ENCODE measurements at regions not wholly inside any gene's neighbourhood (a gene's known extent, or its start where the extent isn't known, plus 50 kb on each side); places are given as distances from the start of the nearest gene placed in this dataset.

DNA sequence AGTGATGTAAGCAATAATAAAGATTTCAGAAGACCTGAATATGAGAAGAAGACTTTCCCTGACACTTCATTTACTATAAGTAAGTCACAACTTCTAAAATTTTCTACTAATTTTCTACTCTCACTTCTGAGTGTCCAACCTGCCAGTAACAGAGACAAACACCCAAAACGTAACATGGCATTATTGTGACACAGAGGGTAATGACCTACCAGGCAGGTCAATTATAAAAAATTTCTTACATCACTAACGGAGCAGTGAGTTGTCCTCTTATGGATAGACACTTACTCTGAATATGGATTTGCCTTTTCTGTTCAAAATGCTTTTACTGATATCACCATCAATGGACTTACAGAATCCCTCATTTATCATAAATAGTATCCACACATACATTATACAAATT is 405.9 kb upstream of the MAGEB16 start:
- no peak overlapping the region for H3K27ac Mint-ChIP-seq (ENCODE audit: unreplicated experiment)
- TF ChIP-seq, protein P1, sequence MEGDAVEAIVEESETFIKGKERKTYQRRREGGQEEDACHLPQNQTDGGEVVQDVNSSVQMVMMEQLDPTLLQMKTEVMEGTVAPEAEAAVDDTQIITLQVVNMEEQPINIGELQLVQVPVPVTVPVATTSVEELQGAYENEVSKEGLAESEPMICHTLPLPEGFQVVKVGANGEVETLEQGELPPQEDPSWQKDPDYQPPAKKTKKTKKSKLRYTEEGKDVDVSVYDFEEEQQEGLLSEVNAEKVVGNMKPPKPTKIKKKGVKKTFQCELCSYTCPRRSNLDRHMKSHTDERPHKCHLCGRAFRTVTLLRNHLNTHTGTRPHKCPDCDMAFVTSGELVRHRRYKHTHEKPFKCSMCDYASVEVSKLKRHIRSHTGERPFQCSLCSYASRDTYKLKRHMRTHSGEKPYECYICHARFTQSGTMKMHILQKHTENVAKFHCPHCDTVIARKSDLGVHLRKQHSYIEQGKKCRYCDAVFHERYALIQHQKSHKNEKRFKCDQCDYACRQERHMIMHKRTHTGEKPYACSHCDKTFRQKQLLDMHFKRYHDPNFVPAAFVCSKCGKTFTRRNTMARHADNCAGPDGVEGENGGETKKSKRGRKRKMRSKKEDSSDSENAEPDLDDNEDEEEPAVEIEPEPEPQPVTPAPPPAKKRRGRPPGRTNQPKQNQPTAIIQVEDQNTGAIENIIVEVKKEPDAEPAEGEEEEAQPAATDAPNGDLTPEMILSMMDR (IDR thresholded peaks at IDR 0.05; ENCODE audit: partially characterized antibody, unreplicated experiment): no peak
- no peak overlapping the region for H3K4me3 Mint-ChIP-seq (ENCODE audit: unreplicated experiment)
- DNase-seq: no peak
- H3K27me3 Mint-ChIP-seq (ENCODE audit: unreplicated experiment): no peaks in the 10 kb centered on the region
- no peaks in the 10 kb centered on the region for H3K36me3 Mint-ChIP-seq (ENCODE audit: unreplicated experiment)
- no peaks in the 10 kb centered on the region for H3K4me1 Mint-ChIP-seq (ENCODE audit: low read depth, unreplicated experiment)
- H3K9me3 Mint-ChIP-seq (ENCODE audit: unreplicated experiment): no peaks in the 10 kb centered on the region

DNA sequence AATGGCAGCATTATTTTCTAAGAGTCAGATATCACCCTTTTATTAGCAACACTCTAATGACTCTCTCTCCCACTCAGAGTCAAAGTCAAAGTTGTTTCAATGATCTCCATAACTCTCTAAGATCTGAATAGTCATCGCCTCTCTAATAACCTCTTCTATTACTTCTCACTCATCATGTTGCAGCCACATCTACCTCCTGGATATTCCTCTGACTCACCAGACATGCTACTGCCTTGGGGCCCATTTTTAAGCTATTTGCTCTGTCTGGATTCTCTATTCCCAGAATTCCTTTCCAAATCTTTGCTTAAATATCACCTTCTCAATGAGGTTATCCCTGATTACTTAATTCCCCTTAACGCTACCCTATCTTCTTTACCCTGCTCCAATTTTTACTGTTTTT is 391.8 kb upstream of the MAGEB16 start:
- H3K27ac Mint-ChIP-seq (ENCODE audit: unreplicated experiment): no peak overlapping the region
- DNase-seq: no peak
- H3K36me3 Mint-ChIP-seq (ENCODE audit: unreplicated experiment): no peaks in the 10 kb centered on the region
- peaks cover 2% of the 10 kb centered on the region for H3K9me3 Mint-ChIP-seq (ENCODE audit: unreplicated experiment)
- H3K4me1 Mint-ChIP-seq (ENCODE audit: low read depth, unreplicated experiment): no peaks in the 10 kb centered on the region
- no peak overlapping the region for H3K4me3 Mint-ChIP-seq (ENCODE audit: unreplicated experiment)
- TF ChIP-seq, protein P1 (IDR thresholded peaks at IDR 0.05; ENCODE audit: partially characterized antibody, unreplicated experiment): no peak
- no peaks in the 10 kb centered on the region for H3K27me3 Mint-ChIP-seq (ENCODE audit: unreplicated experiment)

DNA sequence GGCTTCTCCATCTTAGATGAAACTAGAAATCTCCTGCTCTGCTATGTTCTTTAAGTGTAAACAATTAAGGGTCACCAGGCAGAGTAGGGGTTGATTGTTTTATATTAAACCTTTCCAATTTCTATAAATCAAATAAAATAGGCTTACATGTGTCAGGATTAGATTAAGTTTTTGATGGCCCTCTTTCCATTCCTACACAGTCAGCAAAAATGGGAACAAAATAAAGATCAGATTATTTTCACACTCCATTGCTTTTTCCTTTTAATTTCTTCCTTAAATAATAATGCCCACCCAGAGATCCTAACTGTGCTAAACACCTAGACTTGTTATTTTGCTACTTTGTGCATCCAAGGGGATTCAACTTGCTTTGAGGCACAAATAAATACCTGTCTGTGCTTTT is 381.4 kb upstream of the MAGEB16 start:
- no peaks in the 10 kb centered on the region for H3K9me3 Mint-ChIP-seq (ENCODE audit: unreplicated experiment)
- H3K27me3 Mint-ChIP-seq (ENCODE audit: unreplicated experiment): no peaks in the 10 kb centered on the region
- H3K4me1 Mint-ChIP-seq (ENCODE audit: low read depth, unreplicated experiment): no peaks in the 10 kb centered on the region
- DNase-seq: no peak
- no peak overlapping the region for H3K27ac Mint-ChIP-seq (ENCODE audit: unreplicated experiment)
- TF ChIP-seq, protein P1 (IDR thresholded peaks at IDR 0.05; ENCODE audit: partially characterized antibody, unreplicated experiment): no peak
- no peak overlapping the region for H3K4me3 Mint-ChIP-seq (ENCODE audit: unreplicated experiment)
- no peaks in the 10 kb centered on the region for H3K36me3 Mint-ChIP-seq (ENCODE audit: unreplicated experiment)

DNA sequence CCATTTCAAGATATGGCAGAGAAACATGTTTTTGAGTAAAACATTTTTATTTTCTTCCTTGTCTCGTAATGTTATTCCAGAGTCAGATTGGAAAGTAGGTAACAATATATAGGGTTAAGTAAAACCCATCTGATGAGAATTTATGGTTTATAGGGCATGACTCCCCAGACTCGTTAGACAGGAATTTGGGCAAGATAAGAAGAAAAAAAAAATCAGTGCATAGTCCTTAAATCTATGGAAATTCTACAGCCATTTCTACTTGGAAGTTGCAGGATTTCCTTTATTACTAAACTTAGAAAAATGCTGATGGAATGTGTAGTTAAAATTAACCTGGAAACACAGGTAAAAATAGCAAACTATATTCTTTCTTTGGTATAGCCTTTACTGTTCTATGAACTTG is 366.1 kb upstream of the MAGEB16 start:
- Mint-ChIP-seq H3K4me1 (ENCODE audit: low read depth, unreplicated experiment) (no peaks in the 10 kb centered on the region), H3K36me3 (ENCODE audit: unreplicated experiment) (no peaks in the 10 kb centered on the region), H3K4me3 (ENCODE audit: unreplicated experiment) (no peak overlapping the region), H3K27ac (ENCODE audit: unreplicated experiment) (no peak overlapping the region), H3K9me3 (ENCODE audit: unreplicated experiment) (no peaks in the 10 kb centered on the region), H3K27me3 (ENCODE audit: unreplicated experiment) (no peaks in the 10 kb centered on the region)
- TF ChIP-seq, protein P1 (IDR thresholded peaks at IDR 0.05; ENCODE audit: partially characterized antibody, unreplicated experiment): no peak
- no peak for DNase-seq

DNA sequence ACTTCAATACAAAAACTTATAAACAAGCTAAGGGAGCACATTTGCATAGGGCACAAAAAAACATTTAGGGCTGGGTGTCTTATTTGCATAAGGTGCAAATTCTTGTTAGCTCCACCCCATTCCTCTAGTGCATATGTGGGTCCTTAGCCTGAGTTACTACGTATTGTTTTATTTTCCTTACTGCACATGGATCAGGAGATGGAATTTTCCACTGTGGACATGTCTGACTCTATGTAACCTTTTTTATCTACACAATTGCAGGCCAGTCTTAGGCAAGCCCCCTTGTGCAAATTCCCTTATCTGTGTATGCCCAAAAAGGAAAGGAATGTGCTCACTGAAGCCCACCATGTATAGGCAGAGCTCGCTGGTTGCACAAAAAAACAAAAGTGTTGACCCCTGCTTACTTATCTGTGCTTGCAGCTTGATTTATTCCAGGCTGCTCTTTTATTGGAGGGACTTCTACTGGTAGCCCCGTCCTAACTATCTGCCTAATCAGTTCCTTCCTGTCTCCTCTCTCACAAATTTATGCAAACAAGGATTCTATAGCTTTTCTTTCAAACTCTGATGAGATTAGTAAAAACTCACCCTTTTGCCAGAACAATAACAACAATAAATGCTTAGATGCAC is 359.0 kb upstream of the MAGEB16 start:
- TF ChIP-seq, protein P1 (IDR thresholded peaks at IDR 0.05; ENCODE audit: partially characterized antibody, unreplicated experiment): no peak
- H3K9me3 Mint-ChIP-seq (ENCODE audit: unreplicated experiment): no peaks in the 10 kb centered on the region
- no peak overlapping the region for H3K27ac Mint-ChIP-seq (ENCODE audit: unreplicated experiment)

More for the DNA sequence above, 359.0 kb upstream of the MAGEB16 start:
- Mint-ChIP-seq H3K4me1 (ENCODE audit: low read depth, unreplicated experiment) (no peaks in the 10 kb centered on the region), H3K36me3 (ENCODE audit: unreplicated experiment) (no peaks in the 10 kb centered on the region), H3K27me3 (ENCODE audit: unreplicated experiment) (no peaks in the 10 kb centered on the region), H3K4me3 (ENCODE audit: unreplicated experiment) (no peak overlapping the region)
- no peak for DNase-seq

Measured in glutamatergic neuron (in vitro differentiated cells).